SU-DHL-6 (cell line): ENCODE measurements at regions not wholly inside any gene's neighbourhood (a gene's known extent, or its start where the extent isn't known, plus 50 kb on each side); places are given as distances from the start of the nearest gene placed in this dataset.

Experiments
- H2AFZ ChIP-seq: fragments of 200-600 bp; sonication (generic); 2 replicates; pipeline ENCODE4 v1.6.1; 2014; ENCODE audit warnings: low read depth, mild to moderate bottlenecking, moderate library complexity, mixed read lengths, antibody characterized with exemption, low read length; ENCODE audit not compliant: severe bottlenecking
- H3F3A ChIP-seq: fragments of 200-600 bp; shearing (Covaris generic); 2 replicates; pipeline ENCODE4 v1.6.0; 2016; ENCODE audit warnings: antibody characterized with exemption, mild to moderate bottlenecking; ENCODE audit not compliant: insufficient read depth
- H3K27ac ChIP-seq: fragments of 200-600 bp; sonication (generic); 2 replicates; pipeline ENCODE4 v1.5.1; 2016; ENCODE audit warnings: low read depth, mild to moderate bottlenecking, low read length, moderate library complexity, mixed read lengths
- H3K27me3 ChIP-seq: fragments of 200-600 bp; sonication (generic), shearing (Covaris generic); 2 replicates; pipeline ENCODE4 v1.6.0; 2014; ENCODE audit warnings: mild to moderate bottlenecking, low read length
- H3K36me3 ChIP-seq: fragments of 200-600 bp; sonication (generic); 2 replicates; pipeline ENCODE4 v1.6.1; 2014; ENCODE audit warnings: mild to moderate bottlenecking, low read length, mixed read lengths
- H3K4me2 ChIP-seq: fragments of 300-600, 200-600 bp; shearing (Covaris generic), sonication (generic); 2 replicates; pipeline ENCODE4 v1.6.0; 2014; ENCODE audit warnings: low read length, low read depth, mild to moderate bottlenecking; ENCODE audit not compliant: poor library complexity, severe bottlenecking
- H3K4me3 ChIP-seq: fragments of 200-600 bp; sonication (generic); 2 replicates; pipeline ENCODE4 v1.5.1; 2014; ENCODE audit warnings: antibody characterized with exemption, low read length, mild to moderate bottlenecking, mixed read lengths; ENCODE audit not compliant: insufficient read depth, poor library complexity, severe bottlenecking
- H3K79me2 ChIP-seq: fragments of 200-600 bp; sonication (generic); 2 replicates; pipeline ENCODE4 v1.6.1; 2014; ENCODE audit warnings: mild to moderate bottlenecking, low read length, moderate library complexity; ENCODE audit not compliant: insufficient read depth
- H3K9ac ChIP-seq: fragments of 200-600 bp; sonication (generic); 2 replicates; pipeline ENCODE4 v1.7.0; 2014; ENCODE audit warnings: mild to moderate bottlenecking, low read length
- H3K9me2 ChIP-seq: fragments of 200-600 bp; sonication (generic); replicated peaks from 2 replicates; pipeline ENCODE4 v1.6.1; 2014; ENCODE audit warnings: low read length; ENCODE audit not compliant: insufficient read depth
- H3K9me3 ChIP-seq: fragments of 200-600 bp; sonication (generic); 2 replicates; pipeline ENCODE4 v1.6.1; 2014; ENCODE audit warnings: low read length, mixed read lengths; ENCODE audit not compliant: insufficient read depth
- H4K20me1 ChIP-seq: fragments of 200-600 bp; sonication (generic); 2 replicates; pipeline ENCODE4 v1.6.1; 2014; ENCODE audit warnings: low read depth, mild to moderate bottlenecking, antibody characterized with exemption, low read length, moderate library complexity, mixed read lengths
- EZH2phosphoT487 ChIP-seq: fragments of 200-600 bp; sonication (generic), shearing (Covaris generic); conservative IDR thresholded peaks from 2 replicates; pipeline ENCODE4 v1.6.1; 2018; ENCODE audit warnings: mild to moderate bottlenecking, antibody characterized with exemption, low read length, moderate library complexity, mixed read lengths
- TF ChIP-seq, protein P1 (sequence below): fragments of 200-600 bp; sonication (generic); IDR thresholded peaks from one replicate; pipeline ENCODE4 v1.5.1; 2017; ENCODE audit warnings: antibody characterized with exemption, mild to moderate bottlenecking, low read length, moderate library complexity; ENCODE audit not compliant: insufficient read depth, poor library complexity, severe bottlenecking

GRCh38 chr5:107322936-107323335 lies 347.8 kb downstream of the EFNA5 start:
- Histone ChIP-seq H3K9ac (no peak overlapping the region), H3K79me2 (no peaks in the 10 kb centered on the region), H3K27me3 (no peaks in the 10 kb centered on the region), H3K9me2 (no peaks in the 10 kb centered on the region), H3F3A (no peaks in the 10 kb centered on the region), H4K20me1 (no peaks in the 10 kb centered on the region), H3K4me3 (no peak overlapping the region), H3K27ac (no peak overlapping the region), H3K9me3 (no peaks in the 10 kb centered on the region), H3K4me2 (no peak overlapping the region), H2AFZ (no peak overlapping the region), H3K36me3 (no peaks in the 10 kb centered on the region)
- TF ChIP-seq EZH2phosphoT487 = no peak
- TF ChIP-seq, protein P1, sequence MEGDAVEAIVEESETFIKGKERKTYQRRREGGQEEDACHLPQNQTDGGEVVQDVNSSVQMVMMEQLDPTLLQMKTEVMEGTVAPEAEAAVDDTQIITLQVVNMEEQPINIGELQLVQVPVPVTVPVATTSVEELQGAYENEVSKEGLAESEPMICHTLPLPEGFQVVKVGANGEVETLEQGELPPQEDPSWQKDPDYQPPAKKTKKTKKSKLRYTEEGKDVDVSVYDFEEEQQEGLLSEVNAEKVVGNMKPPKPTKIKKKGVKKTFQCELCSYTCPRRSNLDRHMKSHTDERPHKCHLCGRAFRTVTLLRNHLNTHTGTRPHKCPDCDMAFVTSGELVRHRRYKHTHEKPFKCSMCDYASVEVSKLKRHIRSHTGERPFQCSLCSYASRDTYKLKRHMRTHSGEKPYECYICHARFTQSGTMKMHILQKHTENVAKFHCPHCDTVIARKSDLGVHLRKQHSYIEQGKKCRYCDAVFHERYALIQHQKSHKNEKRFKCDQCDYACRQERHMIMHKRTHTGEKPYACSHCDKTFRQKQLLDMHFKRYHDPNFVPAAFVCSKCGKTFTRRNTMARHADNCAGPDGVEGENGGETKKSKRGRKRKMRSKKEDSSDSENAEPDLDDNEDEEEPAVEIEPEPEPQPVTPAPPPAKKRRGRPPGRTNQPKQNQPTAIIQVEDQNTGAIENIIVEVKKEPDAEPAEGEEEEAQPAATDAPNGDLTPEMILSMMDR = no peak

DNA sequence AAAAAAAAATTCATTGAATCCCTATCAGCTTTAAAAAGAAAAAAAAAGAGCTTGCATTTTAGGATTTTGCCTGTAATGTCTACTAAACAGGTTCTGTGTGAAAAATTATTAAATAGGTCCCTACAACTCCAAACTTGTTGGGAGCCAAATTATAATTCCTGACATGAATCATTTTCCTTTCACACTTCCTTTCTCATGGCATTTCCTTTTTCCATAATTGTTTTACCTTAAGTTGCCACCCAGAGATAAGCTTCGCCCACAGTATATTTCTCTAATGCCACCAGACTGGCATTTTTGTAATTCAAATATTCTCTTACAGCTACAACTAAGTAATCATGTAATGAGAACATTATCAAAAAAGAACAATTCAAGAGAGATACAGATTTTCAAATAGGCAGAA lies 348.8 kb downstream of the EFNA5 start:
- Histone ChIP-seq H4K20me1 (no peaks in the 10 kb centered on the region), H3F3A (no peaks in the 10 kb centered on the region), H3K27ac (no peak overlapping the region), H3K79me2 (no peaks in the 10 kb centered on the region), H2AFZ (no peak overlapping the region), H3K9me3 (no peaks in the 10 kb centered on the region), H3K27me3 (no peaks in the 10 kb centered on the region), H3K36me3 (no peaks in the 10 kb centered on the region), H3K4me3 (no peak overlapping the region), H3K4me2 (no peak overlapping the region), H3K9me2 (no peaks in the 10 kb centered on the region), H3K9ac (no peak overlapping the region)
- TF ChIP-seq, protein P1 = no peak
- no peak for TF ChIP-seq EZH2phosphoT487

DNA sequence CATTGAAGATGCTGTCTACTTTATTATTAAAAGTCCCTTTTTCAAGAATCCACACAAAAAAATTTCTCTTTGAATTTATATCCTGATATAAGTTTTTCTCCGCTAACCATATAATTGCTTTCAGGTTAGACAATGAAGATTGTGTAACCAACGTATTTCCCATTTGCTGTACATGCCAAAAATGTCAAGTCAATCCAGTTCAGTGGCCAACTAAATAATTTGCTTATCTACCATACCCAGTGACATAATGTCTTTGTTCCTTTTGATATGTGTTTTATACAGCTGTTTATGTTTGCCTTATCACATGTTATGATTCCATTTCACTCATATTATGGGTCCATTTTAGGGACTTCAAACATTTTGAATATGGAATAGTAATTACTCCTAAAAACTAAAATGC lies 349.9 kb downstream of the EFNA5 start:
- TF ChIP-seq, protein P1 = no peak
- no peak for TF ChIP-seq EZH2phosphoT487
- no peaks in the 10 kb centered on the region for H4K20me1 ChIP-seq
- H3K9me3 ChIP-seq = no peaks in the 10 kb centered on the region
- H3F3A ChIP-seq = no peaks in the 10 kb centered on the region
- H3K36me3 ChIP-seq = no peaks in the 10 kb centered on the region
- H3K79me2 ChIP-seq = no peaks in the 10 kb centered on the region
- H3K4me3 ChIP-seq = no peak overlapping the region
- H3K27ac ChIP-seq = no peak overlapping the region
- H3K9ac ChIP-seq = no peak overlapping the region
- H3K27me3 ChIP-seq = no peaks in the 10 kb centered on the region
- no peak overlapping the region for H2AFZ ChIP-seq
- no peak overlapping the region for H3K4me2 ChIP-seq
- no peaks in the 10 kb centered on the region for H3K9me2 ChIP-seq
